GM18507 (cell line): ENCODE measurements at regions not wholly inside any gene's neighbourhood (a gene's known extent, or its start where the extent isn't known, plus 50 kb on each side); places are given as distances from the start of the nearest gene placed in this dataset.

Experiments
- DNase-seq: peaks from one replicate; pipeline ENCODE4 v3.0.0; 2011; ENCODE audit warnings: low read depth; ENCODE audit not compliant: insufficient read length; ENCODE audit errors: extremely low spot score
- FAIRE-seq: peaks from 2 replicates; lab custom pipeline; 2011; peaks lifted over from hg19 to GRCh38; lab: Jason Lieb, UNC

DNA sequence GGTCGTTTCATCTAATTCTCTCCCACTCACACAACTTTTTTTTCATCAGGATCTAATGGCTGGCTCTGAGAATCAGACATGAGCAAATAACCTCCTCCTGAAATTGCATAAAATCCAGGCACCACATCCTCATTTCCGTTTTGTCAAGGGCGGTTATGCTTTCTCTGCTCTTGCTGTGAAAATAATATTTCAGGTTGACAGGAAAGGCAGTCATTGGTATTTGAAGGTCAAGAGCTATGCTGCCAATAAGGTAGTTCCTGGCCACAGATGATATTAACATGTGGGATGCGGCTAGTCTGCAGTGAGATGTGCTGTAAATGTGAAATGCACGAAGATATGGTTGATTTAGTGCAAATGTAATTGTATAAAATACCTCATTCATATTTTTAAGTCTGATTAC is 870.2 kb upstream of the TMEM132C start:
- DNase-seq = no peak
- no peak for FAIRE-seq

GRCh38 chr12:127398016-127398710 is 868.8 kb upstream of the TMEM132C start:
- FAIRE-seq (no peak), DNase-seq (no peak)

DNA sequence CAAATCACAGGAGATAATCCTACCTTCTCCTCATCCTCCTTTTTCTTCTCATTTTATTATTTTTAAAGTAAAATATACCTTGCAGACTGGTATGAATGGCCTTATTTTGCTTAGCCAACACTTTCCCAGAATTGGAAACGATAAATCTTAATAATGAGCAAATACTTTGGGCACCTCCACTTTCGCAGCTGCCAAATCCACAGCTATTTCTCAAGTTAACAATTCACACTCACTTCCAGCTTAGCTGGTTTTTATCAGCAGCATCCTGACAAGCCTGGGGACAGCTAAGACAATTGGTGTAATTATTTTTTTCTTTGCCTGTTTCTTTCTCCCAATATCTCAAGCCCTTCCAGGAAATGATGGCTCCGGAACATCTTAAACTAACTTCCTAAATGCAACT is 867.5 kb upstream of the TMEM132C start:
- FAIRE-seq (no peak), DNase-seq (no peak)

- no peak for DNase-seq
- no peak for FAIRE-seq
These were observed 866.7 kb upstream of the TMEM132C start for GRCh38 chr12:127400221-127400620.

GRCh38 chr12:127401005-127401404 is 866.0 kb upstream of the TMEM132C start:
- FAIRE-seq (no peak), DNase-seq (no peak)

GRCh38 chr12:127401536-127401935 is 865.4 kb upstream of the TMEM132C start:
- no peak for FAIRE-seq
- DNase-seq = no peak

GRCh38 chr12:127411166-127411915 is 855.6 kb upstream of the TMEM132C start:
- DNase-seq (no peak), FAIRE-seq (no peak)

- DNase-seq (no peak), FAIRE-seq (no peak)
These were observed 855.0 kb upstream of the TMEM132C start for GRCh38 chr12:127411981-127412380.

DNA sequence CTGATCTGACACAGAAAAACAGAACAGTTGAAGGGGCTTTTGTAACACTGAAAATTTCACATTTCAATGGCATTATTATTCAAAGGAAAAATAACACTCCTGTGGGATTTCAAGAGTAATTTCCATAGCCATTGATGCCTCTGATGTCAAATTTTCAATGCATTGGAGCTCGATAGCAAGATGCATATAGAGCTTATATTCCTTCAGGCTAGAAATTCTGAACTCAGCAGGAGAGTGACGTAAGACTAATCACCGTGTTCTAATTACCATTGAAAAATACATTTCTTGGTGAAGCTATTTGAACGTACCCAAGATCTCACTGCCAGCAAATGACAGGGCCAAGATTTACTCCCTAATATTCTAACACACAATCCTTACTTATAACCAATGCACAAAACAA is 854.1 kb upstream of the TMEM132C start:
- DNase-seq (no peak), FAIRE-seq (no peak)

- DNase-seq (no peak), FAIRE-seq (no peak)
These were observed 852.8 kb upstream of the TMEM132C start for GRCh38 chr12:127414186-127414585.

DNA sequence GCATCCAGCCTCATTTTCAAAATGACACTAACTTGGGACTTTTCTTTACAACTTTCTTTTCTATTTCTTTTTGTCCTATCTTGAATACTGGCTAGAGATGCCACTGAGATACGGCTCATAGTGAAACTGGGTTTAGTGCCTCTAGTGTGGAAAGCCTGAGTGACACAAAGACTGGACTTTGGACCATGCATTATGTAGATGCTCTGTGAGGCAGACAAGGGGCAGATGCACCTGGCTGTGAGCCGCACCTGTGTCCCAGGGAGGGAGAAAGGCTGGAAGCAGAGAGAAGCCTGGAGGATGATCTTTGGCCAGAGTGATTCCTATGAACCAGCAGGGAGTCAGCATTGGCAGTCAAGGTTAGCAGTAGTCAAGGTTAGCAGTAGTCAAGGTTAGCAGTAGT is 852.3 kb upstream of the TMEM132C start:
- DNase-seq = no peak
- FAIRE-seq = no peak

DNA sequence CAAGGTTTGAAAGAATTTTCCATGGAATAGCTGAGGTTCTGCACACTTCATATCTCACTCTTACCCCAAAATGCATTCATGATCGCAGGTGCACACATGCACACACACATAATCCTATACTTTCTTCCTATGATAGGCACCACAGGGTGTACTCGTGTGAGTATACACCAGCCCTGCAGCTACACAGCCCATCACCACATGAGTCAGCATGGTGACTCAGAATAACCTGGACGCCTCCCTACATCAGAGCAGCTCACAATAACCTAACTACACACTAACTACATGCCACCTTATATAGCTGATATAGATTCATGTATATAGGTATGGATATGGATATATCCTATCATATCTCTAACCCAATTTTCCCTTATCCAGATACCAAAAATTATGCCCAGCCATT is 850.2 kb upstream of the TMEM132C start:
- FAIRE-seq (no peak), DNase-seq (no peak)

- FAIRE-seq = no peak
- no peak for DNase-seq
These were observed 847.9 kb upstream of the TMEM132C start for GRCh38 chr12:127419111-127419510.

DNA sequence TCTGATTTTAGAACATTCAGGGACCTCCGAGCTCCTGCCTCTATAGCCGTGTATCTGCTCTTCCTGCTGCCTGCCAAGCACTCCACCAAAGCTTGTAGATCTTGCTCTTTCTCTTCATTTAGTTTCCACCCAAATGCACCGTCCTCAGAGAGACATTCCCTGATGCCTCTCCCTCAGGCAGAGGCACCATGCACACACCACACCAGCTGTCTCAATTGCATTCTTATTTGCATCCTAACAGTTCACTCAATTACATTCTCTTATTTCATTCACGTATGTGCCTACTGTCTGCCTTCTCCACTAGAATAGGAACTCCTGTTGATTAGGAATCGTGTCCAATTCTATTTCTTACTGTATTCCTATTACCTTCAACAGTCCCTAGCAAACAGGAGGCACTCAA is 845.4 kb upstream of the TMEM132C start:
- FAIRE-seq (no peak), DNase-seq (no peak)

GRCh38 chr12:127422935-127423566 is 843.9 kb upstream of the TMEM132C start:
- FAIRE-seq = no peak
- DNase-seq = no peak

DNA sequence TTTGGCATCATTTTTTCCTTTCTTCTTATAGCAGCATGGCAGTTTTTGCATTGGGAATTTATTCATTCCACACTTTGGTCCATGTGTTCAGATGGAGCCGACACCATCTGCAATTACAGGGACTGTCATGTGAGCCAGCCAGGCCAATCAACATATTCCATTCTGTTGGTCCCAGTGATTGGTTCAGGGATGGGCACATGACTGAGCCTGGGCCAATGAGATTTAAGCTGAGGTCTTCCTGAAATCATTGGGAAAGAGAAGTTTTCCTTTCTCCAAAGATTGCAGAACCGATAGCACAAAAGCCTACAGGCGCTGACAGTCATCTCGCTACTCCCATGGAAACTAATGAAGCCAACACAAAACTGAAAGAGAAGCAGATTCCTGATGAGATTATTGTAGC is 841.5 kb upstream of the TMEM132C start:
- DNase-seq (no peak), FAIRE-seq (no peak)

- FAIRE-seq (no peak), DNase-seq (no peak)
These were observed 838.5 kb upstream of the TMEM132C start for GRCh38 chr12:127428420-127428819.

- no peak for DNase-seq
- FAIRE-seq = no peak
These were observed 837.3 kb upstream of the TMEM132C start for GRCh38 chr12:127429551-127430285.

- no peak for FAIRE-seq
- no peak for DNase-seq
These were observed 836.6 kb upstream of the TMEM132C start for GRCh38 chr12:127430401-127430800.

DNA sequence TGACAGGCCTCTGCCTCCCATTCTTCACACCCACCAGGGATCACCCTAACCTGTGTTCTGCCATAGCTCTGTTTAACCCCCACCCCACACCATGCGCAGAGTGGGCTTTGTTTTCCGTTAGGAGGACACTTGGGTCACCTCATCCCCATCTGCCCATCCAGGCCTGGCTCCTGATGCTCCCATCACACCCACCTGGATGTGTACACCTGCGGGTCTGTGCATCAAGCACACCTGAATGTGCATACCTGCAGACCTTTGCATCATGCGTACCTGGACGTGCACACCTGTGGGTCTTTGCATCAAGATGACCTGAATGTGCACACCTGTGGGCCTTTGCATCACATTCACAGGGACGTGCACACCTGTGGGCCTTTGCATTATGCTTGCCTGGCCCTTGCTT is 835.8 kb upstream of the TMEM132C start:
- DNase-seq = no peak
- FAIRE-seq = no peak
